NCI-H1417 treated with DMSO at 0.1 percent for 48 hours (cell line): ENCODE measurements at regions not wholly inside any gene's neighbourhood (a gene's known extent, or its start where the extent isn't known, plus 50 kb on each side); places are given as distances from the start of the nearest gene placed in this dataset.

Experiments
- DNase-seq: peaks from one replicate; lab custom pipeline; 2025; lab: John Stamatoyannopoulos, UW

- no peak for DNase-seq
Observed at GRCh38 chr17:73985466-73986015, 217.9 kb upstream of the RPL38 start.

DNA sequence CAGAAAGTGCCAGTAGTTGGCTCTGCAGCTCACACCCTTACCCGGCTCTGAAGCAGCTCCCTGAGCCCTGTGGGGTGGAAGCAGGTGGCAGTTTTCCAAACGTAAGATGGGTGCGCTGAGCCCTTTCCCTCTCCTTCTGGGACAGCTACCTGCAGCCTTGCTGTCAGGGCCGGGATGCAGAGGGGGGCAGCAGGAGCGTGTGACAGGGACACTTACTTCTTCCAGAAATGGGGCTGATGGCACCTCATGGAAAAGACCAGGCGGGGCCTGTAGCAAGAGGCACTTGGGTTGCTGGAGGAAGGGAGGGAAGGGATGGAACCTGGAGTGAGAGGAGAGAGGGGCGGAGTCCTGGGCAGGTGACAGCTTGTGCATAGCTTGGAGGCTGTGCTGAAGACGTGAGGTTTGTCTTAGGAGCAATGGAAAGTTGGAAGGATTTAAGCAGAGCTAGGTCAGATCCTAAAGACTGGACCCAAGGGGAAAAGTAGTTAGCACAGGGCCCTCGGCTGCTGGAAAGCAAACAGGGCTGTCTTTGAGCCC lies 216.8 kb upstream of the RPL38 start:
- no peak for DNase-seq

DNA sequence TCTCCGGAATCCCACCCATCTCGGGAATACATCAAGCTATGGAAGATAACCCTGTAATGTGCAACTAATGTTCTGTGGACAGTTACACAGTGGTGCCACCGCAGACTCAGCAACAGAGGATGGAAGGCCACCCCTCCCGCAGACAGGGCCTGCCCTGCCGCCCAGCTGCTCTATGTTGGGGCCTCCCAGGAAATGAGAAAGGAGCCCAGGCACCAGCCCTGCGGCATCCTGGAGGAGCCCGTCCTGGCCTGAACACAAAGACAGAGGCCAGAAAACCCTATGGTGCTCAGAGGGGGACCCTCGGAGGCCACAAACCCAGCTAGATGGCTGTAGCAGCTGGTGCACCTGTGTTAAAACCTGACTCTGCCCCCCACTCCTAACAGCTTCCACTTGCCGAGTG lies 216.1 kb upstream of the RPL38 start:
- DNase-seq, result no peak

- no peak for DNase-seq
Observed at GRCh38 chr17:73987845-73988509, 215.5 kb upstream of the RPL38 start.

DNA sequence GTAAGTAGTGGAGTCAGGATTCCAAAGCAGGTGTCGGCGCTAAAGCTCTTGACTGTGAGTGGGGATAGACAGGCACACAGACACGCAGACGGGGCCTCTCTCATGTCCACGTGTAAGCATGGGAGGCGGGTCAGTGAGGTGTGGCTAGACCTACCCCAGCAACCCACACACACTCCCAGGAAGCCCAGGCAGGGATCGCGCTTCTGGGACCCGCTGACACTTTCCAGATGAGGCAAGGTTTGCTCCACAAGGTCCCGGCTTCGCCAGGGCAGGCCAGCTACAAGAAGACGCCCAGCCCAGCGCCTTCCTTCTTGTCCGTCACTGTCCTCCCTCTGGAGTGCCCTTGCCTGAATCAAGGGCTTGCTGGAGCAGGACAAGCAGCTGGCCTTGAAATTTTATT lies 213.8 kb upstream of the RPL38 start:
- DNase-seq, result no peak

GRCh38 chr17:73990290-73990689 lies 213.2 kb upstream of the RPL38 start:
- DNase-seq, result no peak

- no peak for DNase-seq
Observed at GRCh38 chr17:73991260-73991659, 212.2 kb upstream of the RPL38 start.

- no peak for DNase-seq
Observed at GRCh38 chr17:73994946-73995345, 208.5 kb upstream of the RPL38 start.

- no peak for DNase-seq
Observed at GRCh38 chr17:73997059-73997458, 206.4 kb upstream of the RPL38 start.

GRCh38 chr17:73998249-73998648 lies 205.2 kb upstream of the RPL38 start:
- no peak for DNase-seq

DNA sequence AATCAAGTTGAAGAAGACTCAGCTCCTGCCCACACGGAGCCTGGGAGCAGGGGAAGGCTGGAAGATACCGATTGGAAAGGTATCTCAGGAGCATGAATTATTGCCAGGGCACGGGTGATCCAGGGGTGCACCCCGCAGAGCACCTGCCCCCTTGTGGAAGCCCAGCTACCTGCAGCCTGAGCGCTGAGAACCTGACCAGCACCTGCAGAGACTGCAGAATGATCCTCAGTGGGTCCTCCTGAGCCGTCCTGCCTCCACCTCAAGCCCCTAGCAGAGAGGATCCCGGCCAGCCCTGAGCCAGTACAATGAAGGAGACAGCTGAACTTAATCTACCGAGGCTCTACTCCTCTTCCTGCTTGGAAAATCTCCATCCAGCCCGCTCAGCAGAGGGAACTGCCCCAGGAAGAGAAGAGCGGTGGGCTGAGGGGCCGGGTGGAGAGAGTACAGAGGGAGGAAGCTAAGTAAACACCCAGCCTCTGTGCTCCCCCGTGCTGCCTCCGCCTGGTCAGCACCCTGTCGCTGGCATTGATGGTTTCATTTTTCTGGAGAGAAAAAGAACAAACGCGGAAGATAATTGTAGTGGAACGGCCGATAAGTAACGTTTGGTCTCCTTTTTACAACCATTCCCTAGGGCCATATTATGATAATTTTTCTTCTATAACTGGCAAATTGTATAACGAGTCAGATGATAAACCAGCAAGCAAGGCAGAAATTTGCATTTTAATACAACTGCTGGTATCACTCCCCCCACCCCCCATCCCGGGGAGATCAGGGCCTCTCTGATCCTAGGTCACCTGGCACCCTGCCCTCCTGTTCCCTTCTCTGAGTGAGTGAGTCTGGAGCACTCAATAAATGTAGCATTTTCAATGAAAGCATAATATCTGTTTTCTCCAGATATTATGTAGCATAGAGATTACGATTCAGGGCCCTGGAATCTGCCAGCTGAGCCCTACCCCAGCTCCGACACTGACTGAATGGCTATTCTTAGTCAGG lies 204.5 kb upstream of the RPL38 start:
- DNase-seq, result no peak

DNA sequence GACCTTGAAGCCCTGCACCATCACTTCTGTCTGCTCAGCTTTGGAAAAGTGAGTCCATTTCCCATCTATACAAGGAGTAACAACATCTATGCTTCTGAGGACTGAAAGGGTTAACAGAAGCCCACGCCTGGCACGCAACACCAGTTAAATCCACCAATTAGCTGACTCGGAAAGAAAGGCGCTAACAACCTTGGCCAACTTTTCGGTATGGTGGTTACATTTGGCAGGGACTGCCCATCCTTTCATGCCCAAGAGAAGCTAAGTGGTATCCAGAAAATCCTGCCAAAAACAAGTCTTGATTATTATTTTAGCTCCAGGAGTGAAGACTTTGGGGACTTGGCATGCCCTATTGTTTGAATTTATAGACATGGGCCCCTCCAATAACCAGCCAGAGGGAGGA lies 202.3 kb upstream of the RPL38 start:
- DNase-seq, result no peak

DNA sequence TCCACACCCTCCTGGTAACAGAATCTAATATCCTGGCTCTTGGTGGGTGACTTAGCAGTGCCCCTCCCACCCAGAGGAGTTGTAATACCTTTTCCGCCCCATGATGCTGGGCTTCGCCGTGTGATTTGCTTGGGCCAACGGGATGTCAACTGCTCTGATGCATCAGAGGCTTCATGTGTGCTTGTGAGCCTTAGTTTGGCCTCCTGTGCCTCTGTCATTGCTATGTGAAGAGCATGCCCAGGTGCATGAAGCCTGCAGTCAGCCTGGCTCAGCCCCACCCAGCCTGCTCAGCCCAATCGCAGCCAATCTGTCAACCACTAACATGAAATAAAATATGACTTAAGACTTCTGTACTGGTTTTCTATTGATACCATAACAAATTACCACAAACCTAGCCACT lies 201.2 kb upstream of the RPL38 start:
- DNase-seq, result no peak

DNA sequence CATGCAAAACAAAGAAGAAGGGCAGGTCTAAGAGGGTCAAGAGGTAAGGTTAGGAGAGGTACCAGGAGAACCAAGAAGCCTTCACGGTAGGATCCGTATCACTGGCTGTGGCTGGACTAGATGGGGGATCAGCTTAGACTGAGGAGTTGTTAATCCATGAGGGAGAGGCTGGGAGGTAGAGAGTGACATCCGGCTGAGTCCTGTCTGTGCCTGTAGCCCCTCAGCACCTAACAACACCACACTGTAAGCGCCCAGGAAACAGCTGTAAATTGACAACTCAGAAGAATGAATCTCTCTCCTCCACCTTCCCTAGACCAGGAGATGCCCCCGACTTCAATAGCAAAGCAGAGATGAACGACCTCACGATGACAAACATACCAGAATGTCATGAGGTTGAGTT lies 199.4 kb upstream of the RPL38 start:
- DNase-seq, result no peak

GRCh38 chr17:74005790-74006189 lies 197.7 kb upstream of the RPL38 start:
- no peak for DNase-seq

DNA sequence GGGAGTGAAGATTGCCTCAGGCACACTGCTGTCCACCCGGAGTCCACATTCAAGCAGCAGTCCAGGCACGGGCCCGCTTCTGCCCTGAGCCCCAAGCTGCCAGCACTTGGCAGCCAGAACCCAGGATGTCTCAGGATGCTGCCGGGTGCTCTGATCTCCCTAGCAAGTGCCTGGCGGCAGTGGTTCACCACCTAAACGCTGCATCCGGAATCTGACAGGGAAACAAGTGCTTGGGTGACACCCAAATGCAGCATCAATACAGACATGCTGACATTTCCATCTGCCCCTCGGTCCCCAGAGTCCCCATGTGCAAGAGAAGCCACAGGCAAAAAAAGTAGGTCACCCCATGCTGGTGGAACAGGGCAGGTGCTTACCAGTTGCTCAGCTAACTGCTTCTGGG lies 197.1 kb upstream of the RPL38 start:
- DNase-seq, result no peak

GRCh38 chr17:74008196-74008595 lies 195.3 kb upstream of the RPL38 start:
- no peak for DNase-seq

DNA sequence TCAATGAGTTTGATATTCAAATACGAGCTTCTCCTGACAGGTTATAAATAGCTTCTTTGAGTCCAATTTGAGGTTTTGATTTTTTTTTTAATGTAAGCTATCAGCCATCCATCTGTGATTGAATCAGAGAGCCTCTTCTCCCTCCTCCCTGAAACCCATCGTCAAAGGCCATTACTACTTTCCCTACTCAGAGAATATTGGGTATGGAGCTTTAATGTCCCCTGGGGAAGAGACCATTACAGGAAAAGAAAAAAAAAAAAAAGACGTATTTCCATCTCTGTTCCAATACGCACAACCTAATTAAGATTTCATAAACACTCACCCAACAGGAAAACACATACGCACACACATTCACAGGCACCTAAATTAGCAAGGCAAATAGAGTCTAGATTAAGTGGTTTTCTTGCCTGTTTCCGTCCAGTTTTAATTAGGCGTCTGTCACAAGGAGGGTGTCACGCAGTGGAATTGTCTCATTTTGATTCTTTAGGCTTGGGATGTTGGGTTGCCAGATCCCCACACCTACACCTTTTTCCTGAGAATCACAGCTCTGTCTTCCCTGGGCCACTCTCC lies 194.3 kb upstream of the RPL38 start:
- peak; percentile 17 for DNase-seq

DNA sequence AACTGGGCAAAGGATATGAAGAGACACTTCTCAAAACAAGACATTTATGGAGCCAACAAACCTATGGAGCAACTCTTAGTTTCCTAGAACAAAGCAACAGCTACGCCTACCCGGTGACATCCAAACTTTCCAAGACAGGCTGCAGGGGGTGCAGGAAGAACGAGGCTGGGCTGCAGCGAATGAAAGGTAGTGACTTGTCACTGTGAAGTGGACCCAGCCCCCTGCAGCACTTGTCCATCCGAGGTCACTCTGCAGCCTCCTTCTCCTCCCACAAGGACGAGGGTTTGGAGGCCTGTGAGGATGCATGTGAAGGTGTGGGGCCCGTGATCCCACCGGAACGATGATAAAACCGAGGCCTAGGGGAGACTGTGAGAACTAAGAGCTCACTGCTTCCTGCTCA lies 192.6 kb upstream of the RPL38 start:
- no peak for DNase-seq

- peak; percentile 41 for DNase-seq
Observed at GRCh38 chr17:74011966-74012365, 191.5 kb upstream of the RPL38 start.

GRCh38 chr17:74012465-74012864 lies 191.0 kb upstream of the RPL38 start:
- no peak for DNase-seq

DNA sequence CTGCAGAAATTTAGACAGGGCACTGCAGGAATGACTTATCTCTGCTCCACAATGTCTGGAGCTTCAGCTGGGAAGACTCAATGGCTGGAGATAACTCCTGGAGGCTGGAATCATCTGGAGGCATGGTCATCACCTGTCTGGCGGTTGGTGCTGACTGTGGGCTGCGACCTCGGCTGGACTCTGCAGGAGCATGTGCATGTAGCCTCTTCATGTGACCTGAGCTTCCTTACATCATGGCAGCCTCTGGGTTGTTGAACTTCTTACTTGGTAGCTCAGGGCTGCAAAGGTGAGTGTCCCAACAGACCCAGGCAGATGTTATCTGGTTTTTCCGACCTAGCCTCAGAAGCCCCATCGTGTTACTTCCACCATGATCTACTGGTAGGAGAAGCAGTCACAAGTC lies 188.2 kb upstream of the RPL38 start:
- DNase-seq, result no peak
